HG02852 (cell line): ENCODE measurements at regions not wholly inside any gene's neighbourhood (a gene's known extent, or its start where the extent isn't known, plus 50 kb on each side); places are given as distances from the start of the nearest gene placed in this dataset.
A peak's percentile ranks its signal among the peaks of the same experiment; 100 is the strongest.
"Not testable (repeated sequence)": the region's sequence is repeated elsewhere in the genome, so short reads cannot be mapped to it uniquely, and the experiment has no call there.

Source experiments
- ATAC-seq: cut with Tn5 transposase; IDR thresholded peaks from one replicate; pipeline ENCODE4 v1.9.1; 2021; ENCODE audit warnings: mild to moderate bottlenecking, moderate library complexity; ENCODE audit not compliant: unreplicated experiment

DNA sequence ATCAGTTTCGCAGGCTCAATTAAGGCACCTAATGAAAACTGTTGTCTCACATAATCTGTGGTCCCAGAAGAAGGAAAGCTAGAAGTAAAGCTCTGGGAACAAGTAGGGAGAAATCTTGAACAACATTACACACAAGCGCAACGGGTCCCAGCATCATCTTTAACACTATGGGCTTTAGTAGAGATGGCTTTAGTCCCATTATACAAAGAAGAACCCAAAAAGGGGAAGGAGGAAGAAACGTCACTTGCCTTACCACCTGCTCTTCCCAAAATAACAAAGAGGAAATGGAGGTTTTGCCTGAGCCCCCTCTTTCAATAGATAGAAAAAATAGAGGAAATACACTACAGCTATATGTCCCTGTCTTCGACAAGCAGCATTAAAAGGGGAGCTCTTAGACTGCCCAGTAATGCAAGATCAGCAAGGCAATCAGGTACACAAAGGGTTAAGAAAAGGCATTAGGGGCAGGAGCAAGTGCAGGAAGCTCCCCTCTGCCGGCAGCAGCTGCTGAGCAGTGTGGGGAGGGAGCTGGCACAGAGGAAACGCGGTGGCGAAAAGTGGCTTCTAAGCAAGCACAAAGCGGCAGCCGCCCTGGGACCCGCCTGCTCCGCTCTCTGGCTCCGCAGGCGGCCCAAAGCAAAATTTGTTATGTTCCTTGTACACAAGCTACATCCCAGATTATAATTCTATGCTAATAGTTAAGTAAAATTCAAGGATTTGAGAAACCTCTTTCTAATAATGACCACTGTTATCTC lies 1218.8 kb downstream of the TMEM121 start:
- ATAC-seq: peak; percentile 67

DNA sequence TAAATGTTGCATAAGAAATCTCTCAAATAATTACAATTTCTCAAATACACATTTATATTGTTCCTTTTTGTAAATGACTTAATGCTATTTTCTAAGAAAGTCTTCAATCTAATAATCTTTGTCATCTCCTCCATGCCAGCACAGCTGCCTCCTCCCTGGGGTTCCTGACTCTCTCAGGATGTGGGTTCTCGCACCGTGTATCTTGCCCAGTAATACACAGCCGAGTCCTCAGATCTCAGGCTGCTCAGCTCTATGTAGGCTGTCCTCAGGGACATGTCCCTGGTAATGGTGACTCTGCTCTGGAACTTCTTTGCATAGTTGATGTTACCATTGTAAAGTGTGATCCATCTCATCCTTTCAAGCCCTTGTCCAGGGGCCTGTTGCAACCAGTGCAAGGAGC lies 1223.7 kb downstream of the TMEM121 start:
- ATAC-seq: not testable (repeated sequence)

DNA sequence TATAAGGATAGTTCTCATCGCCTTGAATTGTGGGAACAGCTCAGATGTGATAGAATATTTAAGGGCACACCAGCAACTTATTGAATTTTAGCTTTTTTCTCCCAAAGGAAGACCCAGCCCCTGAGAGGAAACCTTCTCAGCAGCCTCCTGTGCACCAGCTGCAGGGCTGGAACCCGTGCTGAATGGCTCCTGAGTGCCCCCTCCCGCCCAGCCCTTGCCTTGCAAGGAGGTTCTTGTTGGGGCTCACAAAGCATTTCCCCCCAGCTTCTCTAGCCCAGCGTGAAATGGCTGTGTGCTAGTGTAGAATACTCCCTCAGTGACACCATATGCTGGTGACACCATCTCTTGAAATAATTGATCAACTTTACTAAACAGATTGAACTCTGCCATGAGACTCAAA lies 1227.4 kb downstream of the TMEM121 start:
- ATAC-seq: not testable (repeated sequence)

DNA sequence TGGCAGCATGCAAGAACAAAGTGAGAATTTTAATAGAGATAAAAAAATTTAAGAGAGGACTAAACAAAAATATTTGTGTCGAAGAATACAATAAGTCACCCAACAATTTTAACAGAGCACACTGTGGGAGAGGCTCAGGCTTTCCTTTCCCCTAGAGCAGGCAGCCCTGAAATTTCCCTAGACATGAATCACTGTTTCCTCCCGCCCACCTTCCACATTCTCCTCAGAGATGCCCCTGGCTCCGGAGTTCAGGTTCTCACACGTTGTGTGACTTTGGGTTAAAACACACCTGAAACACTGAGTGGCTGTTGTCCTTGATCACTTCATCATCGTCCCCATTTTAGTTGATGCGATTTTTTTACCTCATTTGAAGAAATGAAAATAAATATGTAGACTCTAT lies 1231.1 kb downstream of the TMEM121 start:
- ATAC-seq: not testable (repeated sequence)

DNA sequence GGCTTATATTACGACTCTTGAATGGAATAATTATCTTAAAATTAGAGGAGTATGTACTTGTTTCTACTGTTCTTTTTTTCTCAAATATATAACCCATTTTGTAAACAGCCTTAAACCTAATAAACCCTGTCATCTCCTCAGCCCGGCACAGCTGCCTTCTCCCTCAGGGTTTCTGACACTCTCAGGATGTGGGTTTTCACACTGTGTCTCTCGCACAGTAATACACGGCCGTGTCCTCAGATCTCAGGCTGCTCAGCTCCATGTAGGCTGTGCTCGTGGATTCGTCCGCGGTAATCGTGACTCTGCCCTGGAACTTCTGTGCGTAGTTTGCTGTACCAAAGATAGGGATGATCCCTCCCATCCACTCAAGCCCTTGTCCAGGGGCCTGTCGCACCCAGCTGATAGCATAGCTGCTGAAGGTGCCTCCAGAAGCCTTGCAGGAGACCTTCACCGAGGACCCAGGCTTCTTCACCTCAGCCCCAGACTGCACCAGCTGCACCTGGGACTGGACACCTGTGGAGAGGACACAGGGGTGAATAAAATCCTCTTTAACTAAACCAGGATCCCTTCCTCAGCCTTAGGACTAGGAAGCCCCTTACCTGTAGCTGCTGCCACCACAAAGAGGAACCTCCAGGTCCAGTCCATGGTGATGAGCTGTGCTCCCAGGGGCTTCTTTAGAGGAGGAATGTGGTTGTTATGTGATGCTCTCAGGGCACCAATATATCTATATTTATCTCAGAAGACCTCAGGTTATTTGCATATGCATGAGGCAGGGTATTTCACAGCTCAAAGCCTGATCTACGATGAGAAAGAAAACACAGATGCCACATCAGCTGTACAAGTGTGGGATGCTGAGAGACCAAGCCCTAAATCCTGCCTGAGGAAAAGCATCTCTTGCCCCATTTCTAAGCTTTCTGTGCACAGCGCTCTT lies 1235.8 kb downstream of the TMEM121 start:
- not testable (repeated sequence) for ATAC-seq

DNA sequence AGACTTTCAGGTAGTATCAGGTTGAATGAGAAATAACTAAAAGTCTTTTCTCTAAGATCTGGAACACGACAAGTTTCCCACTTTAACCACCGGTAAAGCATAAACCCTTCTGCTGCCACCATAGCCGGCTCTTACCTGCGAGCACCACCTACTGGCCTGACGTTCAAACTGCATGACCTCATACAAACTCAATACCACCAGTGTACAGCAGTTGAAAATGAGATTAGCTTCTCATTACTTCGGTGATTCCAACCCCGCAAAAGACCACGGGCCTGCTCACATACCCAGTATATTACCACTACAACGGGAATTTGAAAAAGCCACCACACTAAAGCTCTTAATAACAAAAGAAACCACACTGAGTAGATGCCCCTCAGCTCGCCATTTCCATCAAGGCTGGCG lies 1238.6 kb downstream of the TMEM121 start:
- not testable (repeated sequence) for ATAC-seq

DNA sequence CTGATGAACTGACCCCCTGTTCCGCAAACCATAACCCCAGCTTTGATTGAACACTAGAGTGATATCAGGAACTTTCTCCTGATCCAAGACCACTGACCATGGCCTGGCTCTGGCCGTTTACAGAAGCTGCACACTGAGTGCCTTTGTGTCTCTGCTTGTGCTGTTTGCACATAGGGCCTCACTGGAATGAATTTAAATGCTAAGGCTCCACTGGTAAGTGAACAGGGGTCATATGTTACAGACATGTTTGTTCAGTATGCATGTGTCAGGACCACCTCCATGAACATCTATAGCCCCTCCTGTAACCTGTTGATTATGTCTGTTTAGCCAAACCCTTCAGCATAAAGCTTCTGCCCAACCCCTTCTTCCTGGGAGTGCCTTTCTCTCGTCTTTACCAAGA lies 1239.8 kb downstream of the TMEM121 start:
- no peak for ATAC-seq

DNA sequence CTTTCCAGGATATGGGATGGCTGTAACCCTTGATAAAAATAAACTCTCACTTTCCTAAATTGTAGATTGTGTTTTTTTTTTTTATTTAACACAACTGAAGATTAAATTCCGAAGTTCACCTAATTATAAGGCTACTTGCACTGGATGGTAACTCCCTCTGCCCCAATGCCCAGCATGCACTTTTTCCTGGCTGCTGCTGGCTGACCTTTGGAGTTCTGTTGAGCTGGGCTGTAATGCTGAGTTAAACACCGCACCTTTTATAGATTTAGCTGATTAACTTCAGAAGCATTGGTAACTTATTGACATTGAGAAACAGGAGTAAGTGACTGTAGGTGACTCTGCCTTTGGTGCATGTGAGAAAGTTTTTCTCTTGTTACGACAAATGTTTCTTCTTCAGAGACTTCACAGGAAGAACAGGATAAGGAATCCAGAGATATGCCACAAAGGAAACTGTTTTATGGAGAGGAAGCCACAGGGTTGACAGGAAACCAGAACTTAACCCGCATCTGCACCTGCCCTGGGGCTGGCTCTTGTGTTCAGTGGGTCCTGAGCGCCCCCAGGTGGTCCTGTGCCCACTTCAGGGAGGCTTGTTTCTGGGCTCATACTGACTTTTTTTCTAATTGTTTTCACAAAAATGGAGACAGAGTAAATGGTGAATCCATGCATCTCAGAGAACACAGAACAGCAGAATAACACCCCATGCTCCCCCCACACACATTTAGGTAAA lies 1240.3 kb downstream of the TMEM121 start:
- ATAC-seq: not testable (repeated sequence)

DNA sequence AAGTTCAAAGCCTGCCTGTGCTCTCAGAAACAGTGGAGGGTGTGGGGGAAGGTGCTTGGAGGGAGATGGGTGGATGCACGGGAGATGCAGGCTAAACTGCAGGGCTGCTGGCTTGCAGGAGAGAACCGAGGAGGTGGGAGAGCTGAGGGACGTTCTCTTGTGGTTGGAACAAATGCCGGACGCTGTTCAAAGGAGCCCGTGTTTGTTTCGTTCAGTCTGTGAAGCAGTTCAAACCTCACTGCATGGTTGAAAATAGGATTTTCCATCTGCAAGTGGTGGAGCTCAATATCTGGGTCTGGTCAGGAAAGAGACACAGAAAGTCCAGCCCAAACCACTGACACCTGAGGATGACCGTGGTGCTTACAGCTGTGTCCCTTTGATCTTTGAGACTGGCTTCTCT lies 1241.8 kb downstream of the TMEM121 start:
- not testable (repeated sequence) for ATAC-seq

DNA sequence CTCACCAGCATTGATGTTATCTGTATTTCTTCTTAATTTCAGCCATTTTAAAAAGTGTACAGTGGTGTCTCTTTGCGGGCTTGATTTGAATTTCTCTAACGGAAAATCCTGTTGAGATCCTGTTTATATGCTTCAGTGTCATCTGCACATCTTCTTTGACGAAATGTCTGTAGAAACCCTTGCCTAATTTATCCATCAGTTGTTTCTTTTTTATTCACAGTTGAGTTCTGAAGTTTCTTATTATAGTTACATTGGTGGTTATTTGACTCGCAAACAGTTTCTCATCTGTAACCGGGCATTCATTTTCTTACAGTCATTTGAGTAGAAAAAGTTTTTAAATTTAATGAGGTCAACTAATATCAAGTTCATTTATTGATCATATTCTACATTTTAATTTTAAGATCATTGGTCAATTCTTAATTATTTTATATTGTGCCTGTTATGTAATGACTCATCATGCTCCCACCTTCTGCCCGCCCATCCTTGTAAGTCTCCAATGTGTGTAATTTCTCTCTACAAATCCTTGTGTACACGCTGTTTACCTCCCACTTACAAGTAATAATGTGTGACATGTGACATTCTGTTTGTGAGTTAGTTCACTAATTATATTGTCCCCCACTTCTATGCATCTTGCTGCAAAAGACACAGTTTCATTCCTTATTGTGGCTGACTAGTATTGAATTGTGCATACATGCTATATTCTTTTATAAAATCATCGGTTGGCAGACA lies 1242.8 kb downstream of the TMEM121 start:
- not testable (repeated sequence) for ATAC-seq

DNA sequence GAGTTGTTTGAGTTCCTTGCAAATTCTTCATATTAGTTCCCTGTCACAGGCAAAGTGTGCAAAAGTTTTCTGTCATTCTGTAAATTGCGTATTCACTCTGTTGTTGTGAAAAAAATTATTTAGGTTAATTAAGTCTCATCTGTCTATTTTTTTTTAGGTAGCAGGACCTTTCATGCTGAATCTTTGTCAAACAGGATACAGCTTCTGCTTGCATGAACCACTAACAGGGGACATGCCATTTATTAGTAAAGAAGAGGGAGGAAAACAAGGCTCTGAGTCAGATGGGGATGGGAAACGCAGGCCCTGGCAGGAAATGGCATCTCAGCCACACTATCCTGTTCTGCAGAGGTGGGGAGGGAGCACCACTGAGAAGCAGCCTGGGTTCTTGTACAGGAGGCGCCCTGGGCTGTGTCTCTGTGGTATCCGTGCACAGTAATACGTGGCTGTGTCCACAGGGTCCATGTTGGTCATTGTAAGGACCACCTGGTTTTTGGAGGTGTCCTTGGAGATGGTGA lies 1243.8 kb downstream of the TMEM121 start:
- not testable (repeated sequence) for ATAC-seq

DNA sequence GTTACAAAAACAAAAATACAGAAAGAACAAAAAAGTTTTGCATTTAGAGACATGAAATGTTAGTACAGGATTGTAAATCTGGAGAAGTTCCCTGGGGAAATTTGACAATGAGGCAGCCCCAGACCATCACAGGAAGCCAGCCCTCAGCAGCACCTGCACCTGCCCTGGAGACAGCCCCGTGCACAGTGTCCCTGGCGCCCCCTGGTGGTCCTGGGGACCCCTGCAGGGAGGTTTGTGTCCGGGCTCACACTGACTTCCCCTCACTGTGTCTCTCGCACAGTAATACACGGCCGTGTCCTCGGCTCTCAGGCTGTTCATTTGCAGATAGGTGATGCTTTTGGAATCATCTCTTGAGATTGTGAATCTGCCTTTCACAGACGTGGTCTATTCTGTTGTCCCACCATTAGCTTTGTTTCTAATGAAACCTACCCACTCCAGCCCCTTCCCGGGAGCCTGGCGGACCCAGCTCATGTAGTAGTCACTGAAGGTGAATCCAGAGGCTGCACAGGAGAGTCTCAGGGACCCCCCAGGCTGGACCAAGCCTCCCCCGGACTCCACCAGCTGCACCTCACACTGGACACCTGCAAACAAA lies 1248.6 kb downstream of the TMEM121 start:
- ATAC-seq: not testable (repeated sequence)

DNA sequence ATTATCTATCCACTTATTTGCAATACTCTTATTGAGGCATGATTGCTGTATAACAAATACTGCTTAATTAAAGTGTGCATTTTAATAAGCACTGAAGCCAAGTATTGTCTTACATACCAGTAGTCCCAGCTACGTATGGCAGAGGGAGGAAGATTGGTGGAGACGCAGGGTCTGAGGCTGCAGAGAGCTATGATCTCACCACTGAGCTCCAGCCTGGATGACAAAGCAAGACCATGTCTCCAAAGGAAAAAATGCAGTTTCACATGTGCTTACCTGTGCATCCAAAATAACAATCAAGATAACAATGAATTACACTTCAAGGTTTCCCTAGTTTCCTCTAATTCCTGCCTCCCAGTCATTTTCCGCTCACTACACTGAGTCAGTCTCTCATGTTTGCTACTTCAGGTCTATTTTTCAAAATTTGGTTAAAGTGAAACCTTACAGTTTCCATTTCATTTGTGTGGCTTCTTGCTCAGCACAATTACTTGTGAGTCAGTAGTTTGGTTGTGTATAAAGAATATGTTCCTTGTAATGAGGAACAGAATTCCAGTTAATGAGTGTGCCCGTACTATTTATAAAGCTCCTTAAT lies 1250.1 kb downstream of the TMEM121 start:
- ATAC-seq: no peak

DNA sequence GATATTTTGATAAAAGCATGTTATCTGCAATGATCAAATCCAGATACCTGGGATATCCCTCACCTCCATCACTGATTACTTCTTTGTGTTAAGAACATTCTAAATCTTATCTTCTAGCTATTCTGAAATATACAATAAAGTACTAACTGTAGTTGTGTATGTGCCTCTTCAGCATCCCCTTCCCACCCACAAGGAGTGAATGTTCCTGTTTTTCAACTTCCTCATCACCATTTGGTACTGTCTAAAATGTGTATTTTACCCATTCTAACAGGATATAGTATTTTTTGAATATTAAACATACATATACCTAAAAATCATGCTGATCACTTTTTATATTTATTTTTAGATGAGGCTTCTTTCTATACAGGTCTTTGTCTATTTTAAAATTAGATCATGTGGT lies 1252.6 kb downstream of the TMEM121 start:
- ATAC-seq: no peak

DNA sequence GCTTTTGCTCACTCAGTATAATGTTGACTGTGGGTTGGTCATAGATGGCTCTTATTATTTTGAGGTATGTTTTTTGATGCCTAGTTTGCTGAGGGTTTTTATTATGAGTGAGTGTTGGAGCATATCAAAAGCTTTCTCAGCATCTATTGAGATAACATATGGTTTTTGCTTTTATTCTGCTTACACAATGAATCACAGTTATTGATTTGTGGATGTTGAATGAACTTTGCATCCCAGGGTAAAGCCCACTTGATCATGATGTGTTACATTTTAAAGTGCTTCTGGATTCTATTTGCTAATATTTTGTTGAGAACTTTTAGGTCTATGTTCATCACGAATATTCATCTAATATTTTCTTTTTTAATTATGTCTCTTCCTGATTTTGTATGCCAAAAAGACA lies 1260.3 kb downstream of the TMEM121 start:
- no peak for ATAC-seq

DNA sequence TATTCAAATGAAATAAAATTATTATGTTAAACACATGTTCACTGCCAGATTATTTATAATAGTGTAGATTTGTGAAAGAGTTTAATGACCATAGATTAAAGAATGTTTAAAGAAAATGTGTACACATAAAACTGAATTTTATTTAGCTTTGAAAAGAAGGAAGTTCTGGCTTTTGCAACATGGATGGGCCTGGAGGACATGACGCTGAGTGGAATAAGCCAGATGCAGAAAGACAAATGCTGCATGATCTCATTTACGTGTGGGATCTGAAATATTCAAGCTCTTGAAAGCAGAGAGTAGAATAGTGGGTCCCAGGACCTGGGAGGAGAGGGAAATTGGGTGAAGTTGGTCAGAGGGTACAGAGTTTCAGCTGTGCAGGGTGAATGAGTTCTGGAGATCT lies 1261.2 kb downstream of the TMEM121 start:
- ATAC-seq: no peak

DNA sequence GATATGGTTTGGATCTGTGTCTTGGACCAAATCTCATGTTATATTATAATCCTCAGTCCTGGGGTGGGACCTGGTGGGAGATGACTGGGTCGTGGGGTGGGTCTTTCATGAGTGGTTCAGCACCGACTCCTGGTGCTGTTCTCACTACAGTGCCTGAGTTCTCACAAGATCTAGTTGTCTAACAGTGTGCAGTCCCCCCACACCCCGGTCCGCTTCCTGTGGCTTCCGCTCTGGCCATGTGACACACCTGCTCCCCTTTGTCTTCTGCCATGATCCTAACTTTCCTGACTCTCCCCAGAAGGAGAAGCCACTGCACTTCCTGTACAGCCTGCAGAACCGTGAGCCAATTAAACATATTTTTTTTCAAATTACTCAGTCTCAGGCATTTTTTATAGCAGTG lies 1262.2 kb downstream of the TMEM121 start:
- no peak for ATAC-seq

DNA sequence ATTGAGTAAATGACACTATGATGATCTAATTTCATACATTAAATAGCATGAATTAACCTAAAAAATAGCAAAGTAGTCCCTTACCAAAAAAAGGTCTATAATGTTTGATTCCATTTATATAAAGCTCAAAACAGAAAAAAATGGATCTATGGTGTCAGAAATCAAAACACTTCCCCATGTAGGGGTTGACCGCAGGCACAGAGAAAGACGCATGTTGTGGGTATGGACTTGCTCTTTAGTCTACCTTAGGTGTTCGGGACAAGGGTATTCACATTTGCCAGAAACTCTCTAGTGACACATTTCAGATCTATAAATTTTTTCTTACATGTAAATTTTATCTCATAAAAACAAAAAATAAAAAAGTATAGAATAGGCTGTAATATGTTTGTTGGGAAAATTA lies 1262.9 kb downstream of the TMEM121 start:
- ATAC-seq: no peak

DNA sequence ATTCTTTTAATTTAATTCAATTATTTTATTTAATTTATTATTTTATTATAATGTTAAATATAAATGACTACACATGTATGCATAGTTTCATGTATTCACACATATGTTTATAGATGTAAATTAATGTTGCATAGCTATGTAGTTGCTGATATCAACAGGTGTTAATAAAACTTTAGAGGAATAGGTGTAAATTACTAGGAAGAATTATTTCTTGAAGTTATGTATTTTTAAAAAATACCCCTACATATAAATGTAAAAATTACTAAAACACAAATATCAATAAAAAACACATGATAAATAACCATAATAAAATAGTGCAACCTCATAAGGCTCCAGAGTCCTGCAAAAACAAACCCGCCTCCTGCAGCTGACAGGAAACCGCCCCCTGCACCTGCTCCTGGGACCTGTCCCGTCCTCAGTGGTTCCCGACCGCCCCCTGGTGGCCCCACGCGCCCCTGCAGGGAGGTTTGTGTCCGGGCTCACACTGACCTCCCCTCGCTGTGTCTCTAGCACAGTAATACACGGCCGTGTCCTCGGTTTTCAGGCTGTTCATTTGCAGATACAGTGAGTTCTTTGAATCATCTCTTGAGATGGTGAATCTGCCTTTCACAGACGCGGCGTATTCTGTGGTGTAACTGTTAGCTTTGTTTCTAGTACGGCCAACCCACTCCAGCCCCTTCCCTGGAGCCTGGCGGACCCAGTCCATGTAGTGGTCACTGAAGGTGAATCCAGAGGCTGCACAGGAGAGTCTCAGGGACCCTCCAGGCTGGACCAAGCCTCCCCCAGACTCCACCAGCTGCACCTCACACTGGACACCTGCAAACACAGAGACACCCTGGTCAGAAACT lies 1264.0 kb downstream of the TMEM121 start:
- no peak for ATAC-seq
